GM19238 (cell line): ENCODE measurements at regions not wholly inside any gene's neighbourhood (a gene's known extent, or its start where the extent isn't known, plus 50 kb on each side); places are given as distances from the start of the nearest gene placed in this dataset.
"Not testable (repeated sequence)": the region's sequence is repeated elsewhere in the genome, so short reads cannot be mapped to it uniquely, and the experiment has no call there.

Experiments
- DNase-seq: peaks from one replicate; pipeline ENCODE4 v3.0.0; 2011; ENCODE audit warnings: low spot score; ENCODE audit not compliant: insufficient read length

DNA sequence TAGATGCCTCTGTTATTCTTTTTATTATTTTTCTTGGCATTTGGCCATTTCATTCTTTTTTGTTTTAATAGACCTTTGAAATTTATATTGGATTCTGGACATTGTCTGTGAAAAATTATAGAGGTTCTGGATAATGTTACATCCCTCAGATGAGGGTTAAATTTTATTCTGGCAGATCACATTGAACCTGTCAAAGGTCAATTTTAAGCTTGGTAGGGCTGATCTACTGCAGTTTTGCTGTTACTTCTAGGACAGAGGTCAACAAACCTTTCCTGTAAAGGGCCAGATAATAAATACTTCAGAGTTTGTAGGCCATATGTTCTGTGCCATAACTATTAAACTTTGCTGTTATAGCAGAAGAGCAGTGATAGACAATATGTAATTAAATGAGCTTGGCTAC is 318.9 kb upstream of the DPPA4 start:
- no peak for DNase-seq

DNA sequence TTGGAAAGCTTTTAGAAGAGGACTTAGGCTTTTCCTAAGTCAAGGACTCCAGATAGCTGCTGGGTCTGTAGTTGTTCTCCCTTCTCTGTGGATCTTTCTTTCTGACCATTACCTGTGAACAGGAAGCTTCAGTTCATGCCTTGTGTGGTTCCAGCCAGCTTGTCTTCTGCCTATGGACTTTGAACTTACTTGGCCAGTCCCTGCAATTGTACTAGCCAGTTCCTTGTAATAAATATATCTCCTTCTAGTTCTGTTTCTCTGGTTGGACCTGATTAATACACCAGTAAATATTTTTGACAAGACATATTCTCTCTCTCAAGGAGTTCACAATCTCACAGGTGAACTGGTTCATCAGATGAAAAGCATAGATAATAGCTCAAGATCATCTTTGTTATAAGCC is 341.3 kb upstream of the DPPA4 start:
- DNase-seq = no peak

GRCh38 chr3:109679664-109680063 is 342.3 kb upstream of the DPPA4 start:
- DNase-seq = no peak

DNA sequence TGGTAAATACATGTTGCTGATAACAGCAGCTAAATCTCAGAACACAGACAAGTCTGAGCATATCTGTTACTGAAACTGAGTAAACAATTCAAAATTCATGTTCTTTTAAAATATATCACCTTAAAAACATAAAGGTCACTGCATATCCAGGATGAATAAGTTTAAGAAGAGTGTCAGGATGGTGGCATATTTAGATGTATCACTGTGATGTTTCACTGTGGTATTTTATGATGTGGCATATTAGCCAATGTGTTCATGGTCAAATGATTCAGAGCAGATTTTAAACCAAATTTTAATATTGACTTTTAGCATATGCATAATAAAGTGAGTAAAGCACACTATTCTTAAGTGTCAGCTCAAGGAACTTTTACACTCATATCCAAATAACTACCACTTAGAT is 346.4 kb upstream of the DPPA4 start:
- no peak for DNase-seq

DNA sequence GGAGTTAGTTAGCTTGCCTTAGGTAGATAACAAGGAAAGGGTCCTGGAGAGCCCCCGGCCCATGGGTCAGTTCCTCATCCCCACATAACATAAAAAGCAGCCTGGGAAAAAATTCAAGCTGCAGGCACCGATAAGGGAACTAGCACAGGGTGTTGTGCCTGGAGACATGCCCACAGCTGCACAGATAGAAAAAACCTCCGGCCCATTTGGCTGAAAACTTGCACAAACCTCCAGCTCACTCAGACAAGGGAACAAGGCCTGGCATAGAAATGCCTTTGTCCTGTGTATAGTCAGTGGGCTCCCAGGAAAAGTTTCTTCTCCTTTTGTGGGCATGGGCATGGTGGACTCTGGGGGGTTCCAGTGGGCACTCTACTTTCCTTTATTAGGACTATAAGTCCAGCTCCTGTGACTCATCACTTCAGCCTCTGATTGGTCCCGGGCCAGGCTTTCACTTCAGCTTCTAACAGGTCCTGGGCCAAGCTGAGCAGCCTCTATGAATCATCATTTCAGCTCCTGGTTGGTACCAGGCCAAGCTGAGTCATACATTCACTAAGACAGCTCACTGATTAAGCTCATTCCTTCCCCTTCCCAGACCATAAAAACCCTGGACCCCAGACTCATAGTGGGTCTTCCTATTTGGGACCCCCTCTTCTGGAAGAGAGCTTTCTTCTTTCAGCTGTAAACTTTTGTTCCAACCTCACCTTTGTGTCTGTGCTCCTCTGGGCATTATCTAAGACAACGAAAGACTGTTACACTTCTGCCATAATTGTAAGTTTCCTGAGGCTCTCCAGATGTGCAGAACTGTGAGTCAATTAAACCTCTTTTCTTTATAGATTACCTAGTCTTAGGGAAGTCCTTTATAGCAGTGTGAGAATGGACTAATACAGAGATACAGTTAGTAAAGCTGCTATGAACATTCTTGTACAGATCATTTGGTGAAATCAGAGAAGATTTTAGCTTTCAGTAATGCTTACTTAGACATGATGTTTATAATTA is 348.0 kb upstream of the DPPA4 start:
- no peak for DNase-seq

DNA sequence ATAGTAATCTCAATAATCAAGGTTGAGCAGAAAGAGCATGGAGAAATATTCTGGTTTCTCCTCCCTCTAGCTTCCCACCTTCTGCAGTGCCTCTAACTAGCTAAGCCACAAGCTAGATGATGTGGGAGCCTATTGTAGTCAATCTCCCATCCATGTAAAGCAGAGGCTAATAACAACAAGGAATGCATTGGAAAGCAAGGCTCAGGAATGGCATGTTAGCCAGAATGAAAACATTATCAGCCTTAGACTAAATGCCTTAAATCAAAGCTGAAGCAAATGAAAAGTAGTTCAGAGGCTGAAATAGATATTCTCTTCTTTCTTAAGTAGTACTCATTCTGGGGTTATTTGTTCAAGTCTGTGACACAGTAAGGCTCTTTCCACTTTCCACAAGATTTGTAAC is 350.3 kb upstream of the DPPA4 start:
- DNase-seq = no peak

- no peak for DNase-seq
These were observed 359.6 kb upstream of the DPPA4 start for GRCh38 chr3:109696932-109697331.

GRCh38 chr3:109702252-109702651 is 364.9 kb upstream of the DPPA4 start:
- no peak for DNase-seq

- no peak for DNase-seq
These were observed 365.6 kb upstream of the DPPA4 start for GRCh38 chr3:109702976-109703375.

DNA sequence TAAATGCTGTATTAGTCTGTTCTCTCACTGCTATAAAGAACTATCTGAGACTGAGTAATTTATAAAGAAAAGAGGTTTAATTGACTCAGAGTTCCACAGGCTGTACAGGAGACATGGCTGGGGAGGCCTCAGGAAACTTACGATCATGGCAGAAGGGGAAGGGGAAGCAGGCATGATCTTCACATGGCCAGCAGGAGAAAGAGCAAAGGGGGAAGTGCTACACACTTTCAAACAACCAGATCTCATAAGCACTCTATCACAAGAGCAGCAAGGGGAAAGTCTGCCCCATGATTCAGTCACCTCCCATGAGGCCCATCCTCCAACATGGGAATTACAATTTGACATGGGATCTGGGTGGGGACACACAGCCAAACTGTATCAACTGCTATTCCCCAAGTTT is 367.8 kb upstream of the DPPA4 start:
- not testable (repeated sequence) for DNase-seq

DNA sequence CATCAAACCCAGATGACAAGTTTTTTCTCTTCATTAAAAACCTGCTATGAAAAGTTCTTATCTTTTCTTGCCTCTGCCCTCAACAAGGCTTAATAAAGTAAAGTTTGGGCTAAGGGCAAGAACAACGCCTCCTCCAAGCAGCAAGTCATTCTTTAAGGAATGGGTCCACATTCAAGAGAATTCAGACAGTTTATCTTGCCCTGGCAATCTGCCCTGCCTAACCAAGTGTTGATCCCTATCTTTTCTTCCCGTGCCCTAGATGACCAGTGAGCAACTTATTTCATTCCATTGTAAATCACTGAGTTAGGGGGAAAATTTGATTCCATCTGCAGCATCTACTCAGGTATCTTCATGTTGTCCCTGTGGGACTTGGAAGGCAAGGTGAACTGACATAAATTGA is 370.3 kb upstream of the DPPA4 start:
- no peak for DNase-seq

GRCh38 chr3:109713288-109713687 is 375.9 kb upstream of the DPPA4 start:
- no peak for DNase-seq

GRCh38 chr3:109715707-109716106 is 378.4 kb upstream of the DPPA4 start:
- no peak for DNase-seq

DNA sequence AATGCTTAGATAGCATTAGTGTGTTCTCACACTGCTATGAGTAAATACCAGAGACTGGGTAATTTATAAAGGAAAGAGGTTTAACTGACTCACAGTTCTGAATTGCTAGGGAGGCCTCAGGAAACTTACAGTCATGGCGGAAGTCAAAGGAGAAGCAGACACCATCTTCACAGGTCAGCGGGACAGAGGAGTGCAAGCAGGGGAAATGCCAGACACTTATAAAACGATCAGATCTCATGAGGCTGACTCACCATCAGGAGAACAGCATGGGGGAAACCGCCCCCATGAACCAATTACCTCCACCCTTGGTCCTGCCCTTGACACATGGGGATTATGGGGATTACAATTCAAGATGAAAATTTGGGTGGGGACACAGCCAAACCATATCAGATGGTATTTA is 381.5 kb upstream of the DPPA4 start:
- DNase-seq = no peak

- DNase-seq = no peak
These were observed 391.6 kb upstream of the DPPA4 start for GRCh38 chr3:109728861-109729494.

DNA sequence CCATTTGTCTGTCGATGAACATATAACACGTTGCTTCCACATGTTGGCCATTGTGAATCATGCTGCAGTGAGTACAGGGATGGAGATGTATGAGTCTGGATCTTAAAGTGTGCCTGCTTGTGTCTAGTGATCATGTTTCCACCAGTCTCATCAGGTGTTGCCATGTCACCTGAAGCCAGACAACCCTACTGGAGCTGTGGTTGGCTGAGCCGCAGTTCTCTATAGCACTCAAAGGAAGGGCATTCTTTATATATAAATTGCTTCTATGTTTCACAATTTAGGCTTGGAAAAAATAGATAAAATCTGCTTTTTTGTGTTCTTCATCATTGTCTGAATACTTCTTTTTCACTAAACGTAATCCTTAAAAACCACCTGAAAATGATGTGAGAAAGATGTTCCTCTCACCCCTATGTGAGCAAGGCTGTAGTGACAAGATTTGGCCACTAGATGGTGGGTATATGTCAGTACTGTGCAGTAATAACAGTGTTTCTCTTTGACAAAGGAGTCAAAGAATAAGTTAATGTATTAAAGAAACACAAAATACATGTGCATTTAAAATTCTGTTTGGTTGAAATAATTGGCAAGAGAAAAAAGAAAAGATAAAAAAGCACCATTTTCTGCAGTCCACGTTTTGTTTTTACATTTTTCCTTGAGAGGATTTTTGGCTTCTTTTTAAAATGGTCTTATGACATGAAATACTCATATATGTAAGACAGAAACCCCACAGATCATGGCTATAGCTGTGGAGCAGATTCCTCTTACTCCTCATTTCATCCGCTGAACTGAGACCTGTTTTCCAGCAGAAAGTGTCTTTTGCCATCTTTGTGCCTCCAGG is 394.5 kb upstream of the DPPA4 start:
- DNase-seq = peak; percentile 1

DNA sequence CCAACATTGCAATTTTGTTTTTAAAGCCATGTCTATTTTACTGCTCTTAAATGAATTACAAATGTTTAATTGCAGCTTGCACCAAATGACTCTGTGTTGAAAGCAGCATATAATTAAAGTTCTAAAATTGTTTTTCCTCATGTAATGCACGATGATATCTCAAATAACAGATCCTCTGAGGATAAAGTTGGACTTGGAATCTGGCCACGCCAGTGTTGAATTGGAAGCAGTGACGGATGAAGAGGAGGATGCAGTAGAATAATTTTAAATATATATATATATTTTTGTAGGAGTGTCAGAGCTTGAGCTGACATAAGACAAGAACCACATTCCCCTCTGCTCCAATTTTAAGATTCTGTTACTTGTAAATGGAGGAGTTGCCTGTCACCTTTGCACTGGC is 406.6 kb upstream of the DPPA4 start:
- no peak for DNase-seq

DNA sequence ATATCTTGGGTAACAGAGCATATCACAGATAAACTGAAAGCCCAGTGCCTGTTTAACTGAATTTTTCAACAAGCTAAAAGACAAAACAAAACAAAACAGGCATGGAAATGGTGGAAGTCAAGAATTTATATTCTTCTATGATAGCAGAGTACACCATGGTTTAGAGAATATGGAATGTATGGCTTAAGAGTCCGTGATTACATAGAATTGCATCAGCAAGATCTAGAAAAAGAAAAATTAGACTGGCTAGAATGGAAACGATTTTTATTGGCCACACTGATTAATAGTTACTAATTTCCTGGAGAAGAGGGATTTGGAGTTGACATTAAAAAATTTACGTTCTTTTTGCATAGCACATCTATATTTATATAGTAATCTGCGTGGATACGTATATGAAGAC is 435.2 kb upstream of the DPPA4 start:
- DNase-seq = no peak

- DNase-seq = no peak
These were observed 436.8 kb upstream of the DPPA4 start for GRCh38 chr3:109774108-109774507.

- no peak for DNase-seq
These were observed 446.9 kb upstream of the DPPA4 start for GRCh38 chr3:109784285-109784684.

DNA sequence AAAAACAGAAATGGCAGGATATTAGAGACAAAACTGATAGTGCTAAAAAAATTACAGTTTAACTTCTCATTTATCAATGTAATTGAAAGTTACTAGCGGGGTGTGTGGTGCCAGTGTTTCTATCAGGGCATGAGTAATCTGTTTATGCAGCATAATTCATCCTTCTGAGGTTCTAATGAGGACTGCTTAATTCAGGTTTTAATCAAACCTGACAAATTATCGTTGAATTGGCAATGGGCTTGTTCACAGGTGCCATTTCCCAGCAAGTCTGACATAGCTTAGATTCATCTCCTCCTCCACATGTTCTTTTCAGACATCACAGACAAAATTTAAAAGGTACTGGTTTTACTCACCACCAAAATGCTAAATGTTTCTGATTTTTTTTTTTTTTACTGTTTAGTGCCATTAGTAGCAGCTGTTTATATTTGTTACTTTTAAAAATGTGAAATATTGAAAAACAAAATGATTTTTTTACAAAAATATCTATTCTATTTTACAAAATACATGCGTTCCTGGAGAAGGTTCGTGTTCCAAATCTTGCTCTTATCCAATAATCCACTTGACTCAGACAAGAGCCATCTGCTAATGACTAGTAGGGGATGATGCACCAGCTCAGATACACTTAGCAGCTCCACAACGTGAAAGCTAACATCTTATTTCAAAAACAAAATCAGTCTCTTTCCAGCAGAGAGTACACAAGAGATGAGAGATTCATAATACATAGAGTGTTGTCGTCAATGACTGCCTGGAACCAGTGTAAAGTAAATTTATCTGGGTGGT is 447.7 kb upstream of the DPPA4 start:
- no peak for DNase-seq
